ENCODE measurements at regions not wholly inside any gene's neighbourhood (a gene's known extent, or its start where the extent isn't known, plus 50 kb on each side); places are given as distances from the start of the nearest gene placed in this dataset.

- no peak for DNase-seq (ENCODE audit: low spot score)
Measured at GRCh38 chr1:117803318-117803717, 126.1 kb downstream of the GDAP2 start.

- no peak for DNase-seq (ENCODE audit: low spot score)
Measured at GRCh38 chr1:117809764-117810163, 119.7 kb downstream of the GDAP2 start.

- DNase-seq (ENCODE audit: low spot score) = no peak
Measured at GRCh38 chr1:117810553-117810952, 118.9 kb downstream of the GDAP2 start.

GRCh38 chr1:117812869-117813511, 116.4 kb downstream of the GDAP2 start:
- DNase-seq (ENCODE audit: low spot score) = no peak

Measured in HuH-7.5 (cell line).